H1 (cell line): ENCODE measurements at regions not wholly inside any gene's neighbourhood (a gene's known extent, or its start where the extent isn't known, plus 50 kb on each side); places are given as distances from the start of the nearest gene placed in this dataset.

Source experiments
- CTCF ChIA-PET: fragments of 300-600 bp; sonication (Branson Sonifier 250); formaldehyde crosslinking; loops from one replicate; lab custom pipeline; 2021; ENCODE audit not compliant: partially characterized antibody; lab: Charles Lee
- POLR2A ChIA-PET: fragments of 300-600 bp; sonication (Branson Sonifier 250); formaldehyde crosslinking; loops from one replicate; lab custom pipeline; 2021; ENCODE audit warnings: inconsistent platforms; ENCODE audit not compliant: partially characterized antibody; lab: Charles Lee
- DNase-seq, 2 experiments: peaks; one replicate each; pipeline versions ENCODE4 v3.0.0 to v3.0.0-alpha.2; 2010 to 2022; ENCODE audit warnings: low spot score in 2 of 2, low read depth in 1 of 2, mixed read lengths in 1 of 2
- FAIRE-seq: peaks from 2 replicates; lab custom pipeline; 2011; peaks lifted over from hg19 to GRCh38; lab: Jason Lieb, UNC
- H2AFZ ChIP-seq: 2 replicates; pipeline ENCODE4 v1.8.1; 2012; ENCODE audit warnings: low read length, inconsistent platforms
- H2AK5ac ChIP-seq: 2 replicates; pipeline ENCODE4 v1.6.1; 2013; ENCODE audit warnings: low read depth, low read length
- H2BK120ac ChIP-seq: replicated peaks from 2 replicates; pipeline ENCODE3; 2013; ENCODE audit warnings: low read depth, low read length, inconsistent platforms
- H2BK12ac ChIP-seq: 2 replicates; pipeline ENCODE4 v1.6.1; 2013; ENCODE audit warnings: low read depth, low read length
- H2BK15ac ChIP-seq: 2 replicates; pipeline ENCODE4 v1.6.1; 2013; ENCODE audit warnings: low read length
- H2BK20ac ChIP-seq: 2 replicates; pipeline ENCODE4 v1.6.1; 2013; ENCODE audit warnings: low read length
- H2BK5ac ChIP-seq: 2 replicates; pipeline ENCODE4 v1.6.1; 2013; ENCODE audit warnings: low read depth, low read length
- H3K14ac ChIP-seq: 2 replicates; pipeline ENCODE4 v1.6.1; 2013; ENCODE audit warnings: inconsistent platforms; ENCODE audit not compliant: insufficient read length
- H3K18ac ChIP-seq: 2 replicates; pipeline ENCODE4 v1.6.1; 2013; ENCODE audit warnings: low read length; ENCODE audit errors: extremely low read depth
- H3K23ac ChIP-seq: 2 replicates; pipeline ENCODE4 v1.6.1; 2013; ENCODE audit warnings: inconsistent platforms; ENCODE audit not compliant: insufficient read length
- H3K23me2 ChIP-seq: 2 replicates; pipeline ENCODE4 v1.6.1; 2013; ENCODE audit warnings: low read depth, low read length
- H3K27ac ChIP-seq: 2 replicates; pipeline ENCODE4 v1.6.1; 2011; ENCODE audit warnings: low read depth, low read length, inconsistent platforms
- H3K27me3 ChIP-seq, 4 experiments: replicated peaks in 1 of 4; 1 replicate in 1 of 4; 2 replicates in 3 of 4; pipeline versions ENCODE4 v1.6.1 to v1.8.1; 2011 to 2013; ENCODE audit warnings: low read length in 3 of 4, mild to moderate bottlenecking in 3 of 4, inconsistent platforms in 2 of 4, mixed read lengths in 2 of 4, moderate library complexity in 1 of 4; ENCODE audit not compliant: control insufficient read depth in 3 of 4, insufficient read depth in 3 of 4; ENCODE audit errors: extremely low read depth in 1 of 4
- H3K36me3 ChIP-seq, 4 experiments: 2 replicates each; pipeline versions ENCODE4 v1.6.1 to v1.8.1; 2011 to 2013; ENCODE audit warnings: mild to moderate bottlenecking in 4 of 4, low read length in 3 of 4, moderate library complexity in 2 of 4, control low read depth in 1 of 4, inconsistent platforms in 1 of 4; ENCODE audit not compliant: insufficient read depth in 4 of 4, control insufficient read depth in 2 of 4
- H3K4ac ChIP-seq: replicated peaks from 2 replicates; pipeline ENCODE3; 2013; ENCODE audit warnings: low read length, low read depth, mixed read lengths, inconsistent platforms; ENCODE audit not compliant: insufficient read length
- H3K4me1 ChIP-seq, 4 experiments: replicated peaks in 1 of 4; 1 replicate in 1 of 4; 2 replicates in 3 of 4; pipeline versions ENCODE4 v1.6.1 to v1.8.1; 2011 to 2013; ENCODE audit warnings: low read length in 3 of 4, inconsistent platforms in 2 of 4, mixed read lengths in 1 of 4; ENCODE audit not compliant: insufficient read depth in 4 of 4, control insufficient read depth in 3 of 4
- H3K4me2 ChIP-seq, 2 experiments: 2 replicates each; pipeline versions ENCODE4 v1.6.1 to v1.8.1; 2011 to 2013; ENCODE audit warnings: low read depth in 2 of 2, low read length in 2 of 2, control low read depth in 1 of 2, inconsistent platforms in 1 of 2, mild to moderate bottlenecking in 1 of 2; ENCODE audit not compliant: insufficient read depth in 1 of 2
- H3K4me3 ChIP-seq, 4 experiments: fragments of 200-600, 300-600 bp in 1 of 4; sonication (generic), shearing (Covaris generic), sonication (Bioruptor Twin) in 1 of 4; 2 replicates each; pipeline versions ENCODE4 v1.5.1 to v1.8.1; 2011 to 2016; ENCODE audit warnings: low read length in 4 of 4, low read depth in 3 of 4, control low read depth in 2 of 4, inconsistent platforms in 2 of 4, mild to moderate bottlenecking in 2 of 4, mixed read lengths in 1 of 4, moderate library complexity in 1 of 4; ENCODE audit not compliant: insufficient read depth in 2 of 4; ENCODE audit errors: extremely low read depth in 1 of 4
- H3K56ac ChIP-seq: replicated peaks from 2 replicates; pipeline ENCODE3; 2013; ENCODE audit warnings: low read depth, mild to moderate bottlenecking, mixed read lengths, low read length, inconsistent platforms; ENCODE audit not compliant: insufficient read length
- H3K79me1 ChIP-seq: 2 replicates; pipeline ENCODE4 v1.6.1; 2013; ENCODE audit warnings: low read depth, low read length, control low read depth
- H3K79me2 ChIP-seq, 2 experiments: 2 replicates each; pipeline versions ENCODE4 v1.6.1 to v1.8.1; 2012 to 2013; ENCODE audit warnings: low read length in 2 of 2, mild to moderate bottlenecking in 2 of 2, inconsistent platforms in 1 of 2; ENCODE audit not compliant: insufficient read depth in 2 of 2, control insufficient read depth in 1 of 2
- H3K9ac ChIP-seq, 4 experiments: replicated peaks in 1 of 4; 1 replicate in 1 of 4; 2 replicates in 3 of 4; pipeline versions ENCODE4 v1.6.1 to v1.8.1; 2011 to 2013; ENCODE audit warnings: low read depth in 3 of 4, low read length in 3 of 4, control low read depth in 2 of 4, mild to moderate bottlenecking in 2 of 4, moderate library complexity in 2 of 4, inconsistent platforms in 1 of 4; ENCODE audit errors: extremely low read depth in 1 of 4
- H3K9me3 ChIP-seq, 2 experiments: 2 replicates each; pipeline versions ENCODE4 v1.6.1 to v1.8.1; 2012 to 2013; ENCODE audit warnings: mild to moderate bottlenecking in 2 of 2, moderate library complexity in 2 of 2, control low read depth in 1 of 2, inconsistent platforms in 1 of 2, low read depth in 1 of 2, low read length in 1 of 2, mixed read lengths in 1 of 2; ENCODE audit not compliant: insufficient read depth in 2 of 2
- H4K20me1 ChIP-seq, 2 experiments: replicated peaks in 1 of 2; 2 replicates each; pipeline versions ENCODE3 to v1.8.1; 2011 to 2013; ENCODE audit warnings: inconsistent platforms in 2 of 2, low read length in 2 of 2, mild to moderate bottlenecking in 1 of 2; ENCODE audit not compliant: insufficient read depth in 2 of 2, control insufficient read depth in 1 of 2
- H4K5ac ChIP-seq: 2 replicates; pipeline ENCODE4 v1.6.1; 2013; ENCODE audit warnings: low read length, low read depth, mixed read lengths, inconsistent platforms; ENCODE audit not compliant: insufficient read length
- H4K8ac ChIP-seq: 2 replicates; pipeline ENCODE4 v1.8.0; 2013; ENCODE audit warnings: mild to moderate bottlenecking, moderate library complexity, low read length, inconsistent platforms; ENCODE audit not compliant: insufficient read depth; ENCODE audit errors: extremely low read depth
- H4K91ac ChIP-seq: replicated peaks from 2 replicates; pipeline ENCODE3; 2013; ENCODE audit warnings: low read length, mixed read lengths, inconsistent platforms; ENCODE audit not compliant: insufficient read length
- ASH2L ChIP-seq: fragments of 200-600, 300-600 bp; sonication (generic); IDR thresholded peaks from one replicate; pipeline ENCODE4 v1.7.1; 2017; ENCODE audit warnings: low read length
- CHD2 ChIP-seq: IDR thresholded peaks from 2 replicates; pipeline ENCODE4 v1.6.1; 2012; ENCODE audit warnings: low read length, improper control_type of control experiment
- FOSL1 ChIP-seq: IDR thresholded peaks from 2 replicates; pipeline ENCODE4 v1.6.1; 2011; ENCODE audit warnings: mild to moderate bottlenecking, low read depth, low read length, moderate library complexity; ENCODE audit not compliant: insufficient read depth
- JUN ChIP-seq: IDR thresholded peaks from 2 replicates; pipeline ENCODE4 v1.6.1; 2011; ENCODE audit warnings: low read depth, mild to moderate bottlenecking, improper control_type of control experiment, low read length
- KDM1A ChIP-seq: fragments of 200-600, 300-600 bp; sonication (generic); IDR thresholded peaks from 2 replicates; pipeline ENCODE4 v1.7.1; 2016; ENCODE audit warnings: mild to moderate bottlenecking, low read length, borderline replicate concordance
- KDM5A ChIP-seq: fragments of 200-600 bp; IDR thresholded peaks from 2 replicates; pipeline ENCODE4 v1.7.1; 2012; ENCODE audit warnings: mild to moderate bottlenecking, low read length, inconsistent platforms, mixed read lengths
- POLR2AphosphoS5 ChIP-seq: IDR thresholded peaks from 2 replicates; pipeline ENCODE4 v1.6.1; 2011; ENCODE audit warnings: low read depth, low read length
- POU5F1 ChIP-seq: IDR thresholded peaks from 2 replicates; pipeline ENCODE4 v1.6.1; 2011; ENCODE audit warnings: low read depth, mild to moderate bottlenecking, low read length, moderate library complexity
- SP1 ChIP-seq: IDR thresholded peaks from 2 replicates; pipeline ENCODE4 v1.6.1; 2011; ENCODE audit warnings: low read depth, low read length
- SP4 ChIP-seq: IDR thresholded peaks from 2 replicates; pipeline ENCODE4 v1.6.1; 2012; ENCODE audit warnings: low read length, inconsistent platforms
- TBP ChIP-seq: IDR thresholded peaks from 2 replicates; pipeline ENCODE4 v1.6.1; 2011; ENCODE audit warnings: low read depth, low read length, improper control_type of control experiment
- TCF12 ChIP-seq: IDR thresholded peaks from 2 replicates; pipeline ENCODE4 v1.6.1; 2011; ENCODE audit warnings: low read depth, mild to moderate bottlenecking, low read length
- YY1 ChIP-seq: IDR thresholded peaks from 2 replicates; pipeline ENCODE4 v1.6.1; 2011; ENCODE audit warnings: low read depth, mild to moderate bottlenecking, low read length
- WGBS, 2 experiments: shearing (Covaris generic) in 1 of 2; methylation state at CpG; one replicate each; pipeline versions ENCODE4 v1.1.6 to v1.1.7; 2013 to 2015; ENCODE audit warnings: low lambda C conversion rate in 2 of 2, mixed read lengths in 2 of 2, inconsistent platforms in 1 of 2, low coverage in 1 of 2, missing lambda C conversion rate in 1 of 2; ENCODE audit not compliant: insufficient replicate concordance in 2 of 2, insufficient coverage in 1 of 2, insufficient read length in 1 of 2; ENCODE audit errors: extremely low coverage in 1 of 2, missing lambda C conversion rate in 1 of 2; 5-methylcytosine and 5-hydroxymethylcytosine counted together

DNA sequence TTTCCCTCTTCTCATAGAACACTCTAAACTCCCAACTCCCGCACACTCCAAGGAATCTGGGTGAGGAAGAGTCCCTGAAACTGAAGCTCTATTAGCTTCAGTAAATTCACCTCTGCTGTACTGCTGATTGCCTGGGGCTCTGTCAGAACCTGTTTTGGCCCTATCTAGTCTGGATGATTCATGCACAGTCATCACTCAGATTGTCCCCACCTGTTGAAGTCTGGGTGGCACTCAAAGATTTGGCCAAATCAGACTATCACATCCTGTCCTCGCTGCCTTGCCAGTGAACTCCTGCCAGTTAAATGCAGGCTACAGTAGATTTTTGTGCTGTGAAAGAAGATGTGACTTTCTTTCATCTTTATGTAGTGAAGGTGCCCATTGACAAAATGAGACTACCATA is 63.5 kb upstream of the EMCN start:
- H3K4ac ChIP-seq: no peak overlapping the region
- H3K23me2 ChIP-seq: no peaks in the 10 kb centered on the region
- WGBS, 2 experiments: 97% methylated on average over 2 of the region's 2 CpGs; no CpG with 5 or more reads in 1 of the 2 experiments
- no peak overlapping the region for H2BK5ac ChIP-seq
- H2BK20ac ChIP-seq: no peak overlapping the region
- H2BK15ac ChIP-seq: no peak overlapping the region
- H4K5ac ChIP-seq: no peak overlapping the region
- no peaks in the 10 kb centered on the region for H3K9me3 ChIP-seq
- H3K4me2 ChIP-seq: no peak overlapping the region
- no peak overlapping the region for H4K8ac ChIP-seq
- H3K23ac ChIP-seq: no peak overlapping the region
- H3K36me3 ChIP-seq: no peaks in the 10 kb centered on the region
- H3K18ac ChIP-seq: no peak overlapping the region
- TF ChIP-seq SP4 (no peak), FOSL1 (no peak), ASH2L (no peak), KDM5A (no peak), JUN (no peak), YY1 (no peak), TBP (no peak), TCF12 (no peak), KDM1A (no peak), SP1 (no peak), POU5F1 (no peak), CHD2 (no peak), POLR2AphosphoS5 (no peak)
- H4K91ac ChIP-seq: no peak overlapping the region
- no peak overlapping the region for H3K4me3 ChIP-seq
- no peak for DNase-seq
- no peak overlapping the region for H3K9ac ChIP-seq
- ChIA-PET CTCF (no interaction called here), POLR2A (no interaction called here)
- no peak overlapping the region for H2BK120ac ChIP-seq
- H3K56ac ChIP-seq: no peak overlapping the region
- H3K79me1 ChIP-seq: no peaks in the 10 kb centered on the region
- H4K20me1 ChIP-seq: no peaks in the 10 kb centered on the region
- H3K27me3 ChIP-seq: no peaks in the 10 kb centered on the region
- H3K14ac ChIP-seq: no peak overlapping the region
- H3K4me1 ChIP-seq: no peaks in the 10 kb centered on the region
- no peak overlapping the region for H3K27ac ChIP-seq
- H2AFZ ChIP-seq: no peak overlapping the region
- FAIRE-seq: no peak
- H2BK12ac ChIP-seq: no peak overlapping the region
- H2AK5ac ChIP-seq: no peak overlapping the region
- H3K79me2 ChIP-seq: no peaks in the 10 kb centered on the region
